ENCODE measurements at regions not wholly inside any gene's neighbourhood (a gene's known extent, or its start where the extent isn't known, plus 50 kb on each side); places are given as distances from the start of the nearest gene placed in this dataset.

DNA sequence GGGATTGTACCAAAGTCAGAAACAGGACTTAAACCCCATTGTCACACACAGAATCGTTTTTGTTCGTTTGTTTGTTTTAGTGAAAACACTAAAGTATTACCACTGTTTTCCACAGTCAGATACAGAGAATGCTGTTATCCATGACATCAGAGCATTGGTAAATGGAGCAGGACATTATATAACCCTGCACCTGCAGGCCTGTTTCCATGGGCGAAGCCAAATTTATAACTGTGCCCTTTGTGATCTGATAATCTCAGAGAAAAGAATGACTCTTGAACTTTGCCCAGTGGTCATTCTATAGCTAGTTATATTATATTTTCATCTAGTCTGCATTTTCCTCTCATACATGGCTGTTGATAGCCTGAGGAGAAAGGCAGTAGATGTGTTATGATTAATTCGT is 217.6 kb downstream of the TMEM182 start:
- H3K9me3 ChIP-seq (ENCODE audit: low read depth) = no peaks in the 10 kb centered on the region
- no peaks in the 10 kb centered on the region for H3K36me3 ChIP-seq (replicated peaks; ENCODE audit: insufficient read depth, low read depth)
- WGBS (ENCODE audit: low lambda C conversion rate, missing lambda C conversion rate) = 81% methylated on average over 4 of the region's 4 CpGs
- H3K4me1 ChIP-seq (ENCODE audit: insufficient read depth) = no peaks in the 10 kb centered on the region
- H2AFZ ChIP-seq = no peak overlapping the region
- no peak for DNase-seq (ENCODE audit: low spot score)
- TF ChIP-seq EZH2phosphoT487 (IDR thresholded peaks at IDR 0.05; ENCODE audit: low read depth, severe bottlenecking, unreplicated experiment) (no peak), EZH2 (IDR thresholded peaks at IDR 0.05; ENCODE audit: borderline replicate concordance) (no peak)
- TF ChIP-seq, protein P1, sequence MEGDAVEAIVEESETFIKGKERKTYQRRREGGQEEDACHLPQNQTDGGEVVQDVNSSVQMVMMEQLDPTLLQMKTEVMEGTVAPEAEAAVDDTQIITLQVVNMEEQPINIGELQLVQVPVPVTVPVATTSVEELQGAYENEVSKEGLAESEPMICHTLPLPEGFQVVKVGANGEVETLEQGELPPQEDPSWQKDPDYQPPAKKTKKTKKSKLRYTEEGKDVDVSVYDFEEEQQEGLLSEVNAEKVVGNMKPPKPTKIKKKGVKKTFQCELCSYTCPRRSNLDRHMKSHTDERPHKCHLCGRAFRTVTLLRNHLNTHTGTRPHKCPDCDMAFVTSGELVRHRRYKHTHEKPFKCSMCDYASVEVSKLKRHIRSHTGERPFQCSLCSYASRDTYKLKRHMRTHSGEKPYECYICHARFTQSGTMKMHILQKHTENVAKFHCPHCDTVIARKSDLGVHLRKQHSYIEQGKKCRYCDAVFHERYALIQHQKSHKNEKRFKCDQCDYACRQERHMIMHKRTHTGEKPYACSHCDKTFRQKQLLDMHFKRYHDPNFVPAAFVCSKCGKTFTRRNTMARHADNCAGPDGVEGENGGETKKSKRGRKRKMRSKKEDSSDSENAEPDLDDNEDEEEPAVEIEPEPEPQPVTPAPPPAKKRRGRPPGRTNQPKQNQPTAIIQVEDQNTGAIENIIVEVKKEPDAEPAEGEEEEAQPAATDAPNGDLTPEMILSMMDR (IDR thresholded peaks at IDR 0.05; ENCODE audit: poor library complexity) = no peak
- H3K9me2 ChIP-seq (replicated peaks; ENCODE audit: insufficient read depth) = no peaks in the 10 kb centered on the region
- H3K27me3 ChIP-seq = no peaks in the 10 kb centered on the region
- no peak overlapping the region for H3K4me3 ChIP-seq
- H3K4me2 ChIP-seq = no peak overlapping the region
- no peaks in the 10 kb centered on the region for H4K20me1 ChIP-seq (ENCODE audit: insufficient read depth, poor library complexity, severe bottlenecking)
- no peaks in the 10 kb centered on the region for H3K79me2 ChIP-seq
- no peak overlapping the region for H3K27ac ChIP-seq

DNA sequence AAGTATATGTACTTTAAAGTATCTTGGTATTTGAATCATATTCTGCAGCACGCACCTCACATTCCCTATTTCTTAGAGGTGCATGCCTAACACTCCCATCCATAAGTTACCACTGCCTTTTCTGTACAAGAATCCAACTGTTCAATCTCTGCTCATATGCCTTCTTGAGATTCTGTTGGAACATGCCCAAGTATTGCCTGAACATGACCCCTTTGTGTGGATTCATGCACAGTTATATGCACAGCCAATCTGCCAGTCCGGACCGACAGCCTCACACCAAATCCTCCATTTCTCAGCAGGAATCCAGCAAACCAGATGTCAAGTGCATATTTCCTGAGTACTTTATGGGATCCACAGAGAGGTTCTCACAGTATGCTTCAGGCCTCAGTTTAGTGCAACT is 222.0 kb downstream of the TMEM182 start:
- no peaks in the 10 kb centered on the region for H3K9me2 ChIP-seq (replicated peaks; ENCODE audit: insufficient read depth)
- no peak overlapping the region for H3K4me3 ChIP-seq
- WGBS (ENCODE audit: low lambda C conversion rate, missing lambda C conversion rate) = 84% methylated on average over 3 of the region's 3 CpGs
- no peaks in the 10 kb centered on the region for H3K27me3 ChIP-seq
- no peak for DNase-seq (ENCODE audit: low spot score)
- H3K79me2 ChIP-seq = no peaks in the 10 kb centered on the region
- H2AFZ ChIP-seq = no peak overlapping the region
- no peak for TF ChIP-seq EZH2phosphoT487 (IDR thresholded peaks at IDR 0.05; ENCODE audit: low read depth, severe bottlenecking, unreplicated experiment)
- TF ChIP-seq, protein P1 (IDR thresholded peaks at IDR 0.05; ENCODE audit: poor library complexity) = no peak
- no peak for TF ChIP-seq EZH2 (IDR thresholded peaks at IDR 0.05; ENCODE audit: borderline replicate concordance)
- no peaks in the 10 kb centered on the region for H4K20me1 ChIP-seq (ENCODE audit: insufficient read depth, poor library complexity, severe bottlenecking)
- no peak overlapping the region for H3K27ac ChIP-seq
- H3K9me3 ChIP-seq (ENCODE audit: low read depth) = no peaks in the 10 kb centered on the region
- no peak overlapping the region for H3K4me2 ChIP-seq
- no peaks in the 10 kb centered on the region for H3K36me3 ChIP-seq (replicated peaks; ENCODE audit: insufficient read depth, low read depth)
- no peaks in the 10 kb centered on the region for H3K4me1 ChIP-seq (ENCODE audit: insufficient read depth)

DNA sequence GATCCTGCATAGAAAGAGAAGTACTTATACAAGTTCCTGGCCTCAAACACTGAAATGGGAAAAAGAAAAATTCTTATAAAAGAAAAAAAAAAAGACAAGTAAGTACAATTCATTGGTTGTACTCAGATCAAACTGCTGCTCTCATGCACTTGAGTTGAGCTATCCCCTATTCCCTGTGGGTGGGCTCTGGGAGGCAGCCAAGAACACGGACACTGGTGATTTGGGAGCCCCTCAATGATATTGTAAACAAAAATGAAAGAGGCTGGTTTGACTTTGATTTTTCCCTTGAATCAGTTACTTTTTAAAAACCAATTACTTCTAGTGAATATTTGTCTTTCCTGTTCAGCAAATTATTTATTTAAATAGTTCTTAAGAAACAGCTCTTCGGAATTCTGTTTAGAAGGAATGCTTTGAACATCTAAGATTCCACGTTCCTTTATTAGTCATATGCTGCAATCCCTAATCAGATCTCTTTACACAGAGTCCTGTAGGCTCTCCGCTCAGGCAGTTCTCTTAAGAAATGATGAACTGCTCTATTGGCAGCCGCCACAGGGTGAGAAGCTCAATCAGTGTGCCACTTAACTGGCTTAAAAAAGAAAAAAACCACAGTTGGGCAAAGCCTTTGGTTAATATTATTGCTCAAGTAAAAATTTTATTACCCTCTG is 225.1 kb downstream of the TMEM182 start:
- H3K27ac ChIP-seq = no peak overlapping the region
- no peaks in the 10 kb centered on the region for H3K36me3 ChIP-seq (replicated peaks; ENCODE audit: insufficient read depth, low read depth)
- H2AFZ ChIP-seq = no peak overlapping the region
- DNase-seq (ENCODE audit: low spot score) = peak; percentile 16
- no peak overlapping the region for H3K4me3 ChIP-seq
- H3K4me2 ChIP-seq = peak overlapping the region; percentile 15
- 31% methylated on average over 5 of the region's 5 CpGs for WGBS (ENCODE audit: low lambda C conversion rate, missing lambda C conversion rate)
- H3K79me2 ChIP-seq = no peaks in the 10 kb centered on the region
- TF ChIP-seq EZH2 (IDR thresholded peaks at IDR 0.05; ENCODE audit: borderline replicate concordance) = no peak
- TF ChIP-seq, protein P1 (IDR thresholded peaks at IDR 0.05; ENCODE audit: poor library complexity) = no peak
- TF ChIP-seq EZH2phosphoT487 (IDR thresholded peaks at IDR 0.05; ENCODE audit: low read depth, severe bottlenecking, unreplicated experiment) = no peak
- H3K4me1 ChIP-seq (ENCODE audit: insufficient read depth) = no peaks in the 10 kb centered on the region
- H3K9me3 ChIP-seq (ENCODE audit: low read depth) = no peaks in the 10 kb centered on the region
- no peaks in the 10 kb centered on the region for H3K9me2 ChIP-seq (replicated peaks; ENCODE audit: insufficient read depth)
- H3K27me3 ChIP-seq = no peaks in the 10 kb centered on the region
- H4K20me1 ChIP-seq (ENCODE audit: insufficient read depth, poor library complexity, severe bottlenecking) = no peaks in the 10 kb centered on the region
